Panc1 (cell line): ENCODE measurements at regions not wholly inside any gene's neighbourhood (a gene's known extent, or its start where the extent isn't known, plus 50 kb on each side); places are given as distances from the start of the nearest gene placed in this dataset.

ENCODE experiments used
- CTCF ChIP-seq: fragments of 450-650 bp; IDR thresholded peaks from 2 replicates; pipeline ENCODE4 v1.5.1; 2017; ENCODE audit warnings: mild to moderate bottlenecking
- POLR2AphosphoS5 ChIP-seq: IDR thresholded peaks from 2 replicates; pipeline ENCODE4 v1.6.1; 2012; ENCODE audit warnings: mild to moderate bottlenecking, low read depth, low read length, moderate library complexity

GRCh38 chr5:74112372-74113195 is 486.6 kb downstream of the ARHGEF28 start:
- TF ChIP-seq CTCF (no peak), POLR2AphosphoS5 (no peak)
